Activated CD8-positive, alpha-beta memory T cell treated with anti-CD3 and anti-CD28 coated beads for 4 hours (primary cell): ENCODE measurements at regions not wholly inside any gene's neighbourhood (a gene's known extent, or its start where the extent isn't known, plus 50 kb on each side); places are given as distances from the start of the nearest gene placed in this dataset.

Source experiments
- DNase-seq, 2 donors: peaks; one replicate each; pipeline ENCODE4 v3.0.0-alpha.2; 2020; ENCODE audit warnings: low read depth in 2 of 2

DNA sequence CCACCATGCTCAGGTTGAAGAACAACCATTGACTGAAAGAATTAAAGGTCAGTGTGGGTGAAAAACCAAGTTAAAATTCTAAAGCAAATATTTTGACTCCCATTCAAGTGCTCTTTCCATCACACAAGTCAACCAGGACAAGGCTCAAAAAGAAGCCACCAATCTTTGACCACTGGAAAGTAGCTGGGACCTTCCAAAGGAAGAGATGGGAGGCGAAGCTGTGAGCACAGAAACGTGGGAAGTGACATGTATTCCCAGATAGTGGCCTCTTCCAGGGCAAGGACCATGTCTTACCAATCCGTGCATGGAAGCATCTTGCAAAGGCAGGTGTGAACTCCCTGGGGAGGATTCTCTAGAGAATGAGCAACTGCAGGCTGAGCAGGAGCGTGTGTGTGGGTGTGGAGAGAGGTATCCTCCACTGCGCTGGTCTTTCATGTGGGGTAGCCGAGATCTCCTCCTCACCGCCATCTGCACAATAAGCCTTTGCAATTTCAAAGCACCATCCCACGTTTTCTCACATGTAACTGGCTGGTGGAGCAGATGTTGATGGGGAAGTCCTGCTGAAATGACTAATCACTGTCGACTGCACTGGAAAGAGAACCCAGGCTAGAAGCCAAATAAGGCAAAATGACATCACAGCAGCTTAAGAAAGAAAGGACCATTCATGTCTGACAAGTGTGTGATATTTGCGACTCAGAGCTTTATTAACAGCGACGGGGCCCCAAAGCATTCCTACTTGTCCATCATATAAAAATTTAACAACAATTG, 189.4 kb upstream of the RREB1 start:
- DNase-seq: peak; percentile 14 to 46

- no peak for DNase-seq
Observed at GRCh38 chr6:6919173-6919572, 188.6 kb upstream of the RREB1 start.

GRCh38 chr6:6920114-6920986, 187.4 kb upstream of the RREB1 start:
- DNase-seq: no peak

GRCh38 chr6:6920987-6921313, 186.8 kb upstream of the RREB1 start:
- DNase-seq: no peak

GRCh38 chr6:6922166-6922565, 185.6 kb upstream of the RREB1 start:
- DNase-seq: no peak

- DNase-seq: no peak
Observed at GRCh38 chr6:6923605-6924004, 184.2 kb upstream of the RREB1 start.

DNA sequence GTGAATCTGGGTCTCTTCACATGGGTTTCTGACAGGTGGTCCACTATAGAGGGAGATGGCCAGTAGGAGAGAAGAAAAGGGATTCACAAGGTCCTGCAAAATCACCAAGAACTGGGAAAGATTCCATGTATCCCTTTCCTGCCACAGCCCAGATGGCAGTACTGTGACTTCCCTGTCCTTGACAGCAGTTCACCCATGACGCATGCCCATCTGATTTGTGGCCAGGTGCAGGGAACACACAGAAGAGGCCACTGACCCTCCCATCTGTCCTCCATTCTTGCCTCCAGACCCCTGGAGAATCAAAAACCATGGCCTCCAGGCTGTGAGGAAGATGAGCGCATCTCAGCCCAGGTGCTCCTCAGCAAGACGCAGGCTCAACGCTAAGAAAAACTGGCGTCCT, 183.1 kb upstream of the RREB1 start:
- DNase-seq: no peak

- DNase-seq: no peak
Observed at GRCh38 chr6:6925391-6926164, 182.2 kb upstream of the RREB1 start.

- no peak for DNase-seq
Observed at GRCh38 chr6:6926856-6927255, 180.9 kb upstream of the RREB1 start.

DNA sequence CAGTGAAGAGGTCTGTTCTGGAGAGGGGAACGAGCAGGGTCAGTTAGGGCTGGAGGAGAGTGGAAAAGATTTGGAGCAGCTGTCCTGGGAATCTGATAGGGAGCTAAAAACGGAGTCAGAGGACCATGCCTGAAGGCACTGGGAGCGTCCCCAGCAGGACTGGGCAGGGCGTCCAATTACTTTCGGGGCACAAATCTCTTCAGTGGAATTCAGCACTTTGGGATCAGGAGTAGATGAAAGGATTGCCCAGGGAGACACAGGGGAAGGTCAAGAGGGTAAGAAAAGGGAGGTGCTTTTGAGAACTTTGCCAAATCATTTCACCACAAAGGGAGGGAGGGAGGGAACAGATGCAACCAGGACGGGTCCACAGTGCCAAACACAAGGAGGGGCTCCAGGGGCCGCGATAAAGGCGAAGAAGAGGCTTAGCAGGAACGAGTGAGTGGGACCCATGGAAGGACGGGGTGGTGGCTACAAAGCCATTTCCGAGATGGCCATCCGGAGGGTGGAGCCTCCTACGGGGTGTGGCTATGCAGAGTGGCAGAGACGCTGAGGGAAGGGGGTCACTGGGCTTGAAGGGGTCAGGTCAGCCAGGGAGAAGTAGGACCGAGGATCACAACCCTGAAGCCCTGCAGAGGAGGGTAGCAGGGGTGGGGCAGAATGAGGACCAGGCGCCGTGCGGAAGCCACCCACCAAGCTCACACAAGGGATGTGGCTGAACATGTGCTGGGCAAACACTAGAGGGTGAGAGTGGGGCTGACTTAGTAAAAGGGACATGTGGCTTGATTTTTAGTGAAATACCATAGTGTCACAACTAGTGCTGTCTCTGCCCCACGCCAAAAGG, 180.0 kb upstream of the RREB1 start:
- no peak for DNase-seq

- no peak for DNase-seq
Observed at GRCh38 chr6:6930223-6930880, 177.4 kb upstream of the RREB1 start.

- no peak for DNase-seq
Observed at GRCh38 chr6:6931071-6932025, 176.4 kb upstream of the RREB1 start.

GRCh38 chr6:6932341-6932740, 175.4 kb upstream of the RREB1 start:
- DNase-seq: no peak

- DNase-seq: no peak
Observed at GRCh38 chr6:6932968-6933367, 174.8 kb upstream of the RREB1 start.

- DNase-seq: no peak
Observed at GRCh38 chr6:6940031-6941025, 167.4 kb upstream of the RREB1 start.

DNA sequence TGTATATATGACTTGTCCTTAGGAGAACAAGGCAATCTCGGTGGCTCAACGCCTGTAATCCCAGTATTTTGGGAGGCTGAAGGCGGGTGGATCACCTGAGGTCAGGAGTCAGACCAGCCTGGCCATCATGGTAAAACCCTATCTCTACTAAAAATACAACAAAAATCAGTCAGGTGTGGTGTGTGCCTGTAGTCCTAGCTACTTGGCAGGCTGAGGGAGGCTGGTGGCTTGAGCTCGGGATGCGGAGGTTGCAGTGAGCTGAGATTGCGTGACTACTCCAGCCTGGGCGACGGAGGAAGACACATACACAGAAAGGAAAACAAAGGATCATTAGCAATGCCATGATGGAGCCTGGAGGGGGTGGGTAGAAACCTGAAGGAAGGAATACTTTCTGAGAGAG, 166.6 kb upstream of the RREB1 start:
- no peak for DNase-seq

DNA sequence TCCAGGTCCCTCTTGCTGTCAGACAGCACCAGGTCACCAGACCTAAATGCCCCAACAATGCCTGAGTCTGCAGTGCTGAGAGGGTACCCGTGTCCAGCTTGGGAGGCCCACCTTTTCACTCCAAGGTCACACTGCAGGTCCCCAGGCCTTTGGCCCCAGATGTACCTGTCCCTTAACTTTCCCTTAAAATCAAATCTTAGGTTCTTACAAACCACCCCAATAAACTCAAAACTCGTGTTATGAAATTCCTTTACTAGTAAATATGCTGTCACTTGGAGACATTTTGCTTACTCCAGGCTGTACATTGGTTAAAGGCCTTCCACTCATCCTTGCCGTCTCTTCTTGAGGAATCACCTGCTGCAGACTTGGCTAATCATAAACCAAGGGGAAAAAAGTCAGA, 165.7 kb upstream of the RREB1 start:
- DNase-seq: no peak

DNA sequence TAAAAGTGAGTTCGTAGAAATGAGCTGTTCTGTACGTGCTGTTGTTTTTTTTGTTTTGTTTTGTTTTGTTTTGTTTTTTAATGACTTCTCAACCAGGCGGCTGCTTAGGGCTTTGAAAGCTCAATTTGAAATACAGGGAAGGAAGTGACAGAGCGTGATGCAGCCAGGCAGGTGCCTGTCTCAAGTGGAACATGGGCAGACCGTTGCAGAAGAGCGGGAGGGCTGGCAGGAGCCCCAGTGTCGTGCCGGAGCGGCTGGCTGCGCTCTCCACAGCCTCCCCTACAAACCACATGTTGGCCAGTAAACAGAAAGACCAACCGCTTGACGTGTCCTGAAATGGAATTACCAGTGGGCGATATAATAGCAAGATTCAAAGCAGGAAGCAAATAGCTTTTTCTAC, 164.9 kb upstream of the RREB1 start:
- DNase-seq: no peak

GRCh38 chr6:6943421-6943820, 164.3 kb upstream of the RREB1 start:
- DNase-seq: no peak
